ENCODE measurements at regions not wholly inside any gene's neighbourhood (a gene's known extent, or its start where the extent isn't known, plus 50 kb on each side); places are given as distances from the start of the nearest gene placed in this dataset.

DNA sequence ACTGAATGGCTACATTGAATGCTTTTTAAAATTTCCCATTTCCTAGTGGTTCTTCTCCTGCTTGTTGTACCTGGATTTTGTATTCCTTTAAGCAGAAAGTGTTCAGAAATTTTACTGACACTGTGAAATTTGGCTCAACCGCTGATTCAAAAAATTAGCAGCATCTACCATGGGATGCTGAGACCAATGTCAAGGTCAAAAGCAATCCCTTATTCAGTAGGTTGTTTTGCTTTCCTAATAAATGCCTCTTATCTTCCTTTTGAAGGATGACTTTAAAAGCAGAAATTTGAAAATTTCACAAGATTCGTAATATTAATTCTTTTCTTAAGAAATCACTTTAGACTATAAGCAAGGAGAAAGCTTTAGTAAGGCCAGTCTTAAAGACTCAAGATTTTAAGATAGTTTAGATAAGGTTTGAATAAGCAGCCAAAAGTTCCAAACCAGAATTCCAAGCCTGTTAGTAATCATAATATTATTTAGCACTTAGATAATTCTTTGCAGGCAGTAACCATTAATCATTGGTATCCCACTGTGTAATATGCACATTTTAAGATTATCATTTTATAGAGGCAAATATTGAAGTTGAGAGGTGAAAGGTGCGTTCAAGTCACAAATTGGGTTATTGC lies 508.8 kb downstream of the ANKRD50 start:
- no peak for TF ChIP-seq POLR2AphosphoS5 (IDR thresholded peaks at IDR 0.05)
- no peak for TF ChIP-seq CTCF (IDR thresholded peaks at IDR 0.05)
- no peak for TF ChIP-seq EP300 (IDR thresholded peaks at IDR 0.05)

Measured in suprapubic skin (tissue), 4 donors.